Vagina (tissue), 2 donors: ENCODE measurements at regions not wholly inside any gene's neighbourhood (a gene's known extent, or its start where the extent isn't known, plus 50 kb on each side); places are given as distances from the start of the nearest gene placed in this dataset.

Experiments
- POLR2A ChIP-seq, 2 donors: fragments of 450-650 bp; IDR thresholded peaks; one replicate each; pipeline ENCODE4 v1.6.1; 2017; ENCODE audit warnings: antibody characterized with exemption in 2 of 2, mild to moderate bottlenecking in 2 of 2, moderate library complexity in 2 of 2
- POLR2AphosphoS5 ChIP-seq, 2 donors: sonication (generic); formaldehyde crosslinking; IDR thresholded peaks; one replicate each; pipeline ENCODE4 v1.9.0; 2017; ENCODE audit warnings: antibody characterized with exemption in 2 of 2, mild to moderate bottlenecking in 2 of 2, low read depth in 1 of 2; ENCODE audit not compliant: insufficient read depth in 1 of 2
- TF ChIP-seq, protein P1 (sequence below), 3 experiments: fragments of 450-650 bp in 2 of 3; fragments of 200-600 bp in 1 of 3; sonication (generic) in 1 of 3; IDR thresholded peaks; one replicate each; pipeline ENCODE4 v1.5.1; 2017 to 2019; ENCODE audit warnings: antibody characterized with exemption in 3 of 3, mild to moderate bottlenecking in 2 of 3, moderate library complexity in 2 of 3

GRCh38 chr3:188001093-188001492 lies 152.9 kb upstream of the LPP start:
- no peak for TF ChIP-seq POLR2A (IDR thresholded peaks at IDR 0.05)
- TF ChIP-seq, protein P1, sequence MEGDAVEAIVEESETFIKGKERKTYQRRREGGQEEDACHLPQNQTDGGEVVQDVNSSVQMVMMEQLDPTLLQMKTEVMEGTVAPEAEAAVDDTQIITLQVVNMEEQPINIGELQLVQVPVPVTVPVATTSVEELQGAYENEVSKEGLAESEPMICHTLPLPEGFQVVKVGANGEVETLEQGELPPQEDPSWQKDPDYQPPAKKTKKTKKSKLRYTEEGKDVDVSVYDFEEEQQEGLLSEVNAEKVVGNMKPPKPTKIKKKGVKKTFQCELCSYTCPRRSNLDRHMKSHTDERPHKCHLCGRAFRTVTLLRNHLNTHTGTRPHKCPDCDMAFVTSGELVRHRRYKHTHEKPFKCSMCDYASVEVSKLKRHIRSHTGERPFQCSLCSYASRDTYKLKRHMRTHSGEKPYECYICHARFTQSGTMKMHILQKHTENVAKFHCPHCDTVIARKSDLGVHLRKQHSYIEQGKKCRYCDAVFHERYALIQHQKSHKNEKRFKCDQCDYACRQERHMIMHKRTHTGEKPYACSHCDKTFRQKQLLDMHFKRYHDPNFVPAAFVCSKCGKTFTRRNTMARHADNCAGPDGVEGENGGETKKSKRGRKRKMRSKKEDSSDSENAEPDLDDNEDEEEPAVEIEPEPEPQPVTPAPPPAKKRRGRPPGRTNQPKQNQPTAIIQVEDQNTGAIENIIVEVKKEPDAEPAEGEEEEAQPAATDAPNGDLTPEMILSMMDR (IDR thresholded peaks at IDR 0.05), result no peak
- no peak for TF ChIP-seq POLR2AphosphoS5 (IDR thresholded peaks at IDR 0.05; ENCODE audit: insufficient read depth in 1 of 2, low read depth in 1 of 2)
